GM23248 (cell line): ENCODE measurements at regions not wholly inside any gene's neighbourhood (a gene's known extent, or its start where the extent isn't known, plus 50 kb on each side); places are given as distances from the start of the nearest gene placed in this dataset.

ENCODE experiments used
- EZH2 ChIP-seq: fragments of 200-600 bp; sonication (generic); IDR thresholded peaks from 2 replicates; pipeline ENCODE4 v1.6.1; 2018; ENCODE audit warnings: antibody characterized with exemption, mild to moderate bottlenecking; ENCODE audit not compliant: insufficient read depth, poor library complexity, severe bottlenecking
- EZH2phosphoT487 ChIP-seq: fragments of 200-600 bp; sonication (generic); IDR thresholded peaks from 2 replicates; pipeline ENCODE4 v1.6.1; 2018; ENCODE audit warnings: antibody characterized with exemption, moderate library complexity, mild to moderate bottlenecking, low read depth; ENCODE audit not compliant: insufficient read depth

- TF ChIP-seq EZH2 = no peak
- TF ChIP-seq EZH2phosphoT487 = no peak
These were observed 115.4 kb downstream of the CCDC34 start for GRCh38 chr11:27247660-27248059.
